Mesodermal cell (in vitro differentiated cells): ENCODE measurements at regions not wholly inside any gene's neighbourhood (a gene's known extent, or its start where the extent isn't known, plus 50 kb on each side); places are given as distances from the start of the nearest gene placed in this dataset.

Source experiments
- H3K27ac ChIP-seq: 2 replicates; pipeline ENCODE4 v1.7.0; 2013; ENCODE audit warnings: mild to moderate bottlenecking, low read depth, low read length, moderate library complexity; ENCODE audit not compliant: severe bottlenecking
- H3K36me3 ChIP-seq: 2 replicates; pipeline ENCODE4 v1.7.1; 2013; ENCODE audit warnings: mild to moderate bottlenecking, low read length, moderate library complexity; ENCODE audit not compliant: control insufficient read depth, insufficient read depth
- H3K4me1 ChIP-seq: one replicate; pipeline ENCODE4 v1.7.1; 2013; ENCODE audit warnings: mild to moderate bottlenecking, low read length; ENCODE audit not compliant: insufficient read depth, control insufficient read depth, poor library complexity, severe bottlenecking
- H3K4me3 ChIP-seq: 2 replicates; pipeline ENCODE4 v1.7.0; 2013; ENCODE audit warnings: low read length, control low read depth, mild to moderate bottlenecking; ENCODE audit not compliant: insufficient read depth, poor library complexity, severe bottlenecking; ENCODE audit errors: extremely low read depth
- H3K9me3 ChIP-seq: 2 replicates; pipeline ENCODE4 v1.7.1; 2013; ENCODE audit warnings: mild to moderate bottlenecking, low read length, moderate library complexity; ENCODE audit not compliant: control insufficient read depth
- WGBS, 2 experiments: methylation state at CpG; one replicate each; pipeline ENCODE4 v1.1.5; 2013; ENCODE audit warnings: missing lambda C conversion rate in 2 of 2; ENCODE audit not compliant: insufficient coverage in 2 of 2; 5-methylcytosine and 5-hydroxymethylcytosine counted together

- H3K4me1 ChIP-seq: no peaks in the 10 kb centered on the region
- H3K4me3 ChIP-seq: no peak overlapping the region
- H3K27ac ChIP-seq: no peak overlapping the region
- no peaks in the 10 kb centered on the region for H3K9me3 ChIP-seq
- no peaks in the 10 kb centered on the region for H3K36me3 ChIP-seq
- 74% methylated on average over 12 of the region's 13 CpGs for WGBS, 2 experiments
Measured at GRCh38 chr3:10583798-10584708, 78.7 kb upstream of the ATP2B2 start.

DNA sequence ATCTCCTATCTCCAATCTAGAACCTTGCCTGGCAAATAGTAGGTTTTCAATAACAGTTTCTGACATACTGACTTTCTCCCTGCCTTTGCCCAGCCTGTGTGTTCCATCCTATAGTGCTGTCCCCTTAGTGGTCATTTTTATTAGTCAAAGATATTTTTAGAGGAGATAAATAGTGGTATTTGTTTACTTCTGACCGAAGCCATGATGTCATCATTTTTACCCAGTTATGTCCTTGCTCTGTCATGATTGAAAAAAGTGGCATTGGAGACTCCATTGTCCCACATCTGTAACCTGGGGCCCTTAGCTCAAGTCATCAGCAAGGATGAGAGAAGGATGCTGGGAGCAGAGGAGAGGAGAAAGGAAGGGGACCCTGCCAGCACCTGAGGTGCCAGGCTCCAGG, 80.6 kb upstream of the ATP2B2 start:
- H3K4me3 ChIP-seq: no peak overlapping the region
- H3K27ac ChIP-seq: no peak overlapping the region
- H3K9me3 ChIP-seq: no peaks in the 10 kb centered on the region
- 71% methylated on average over 1 of the region's 1 CpG; no CpG with 5 or more reads in 1 of the 2 experiments for WGBS, 2 experiments
- no peaks in the 10 kb centered on the region for H3K36me3 ChIP-seq
- no peaks in the 10 kb centered on the region for H3K4me1 ChIP-seq

DNA sequence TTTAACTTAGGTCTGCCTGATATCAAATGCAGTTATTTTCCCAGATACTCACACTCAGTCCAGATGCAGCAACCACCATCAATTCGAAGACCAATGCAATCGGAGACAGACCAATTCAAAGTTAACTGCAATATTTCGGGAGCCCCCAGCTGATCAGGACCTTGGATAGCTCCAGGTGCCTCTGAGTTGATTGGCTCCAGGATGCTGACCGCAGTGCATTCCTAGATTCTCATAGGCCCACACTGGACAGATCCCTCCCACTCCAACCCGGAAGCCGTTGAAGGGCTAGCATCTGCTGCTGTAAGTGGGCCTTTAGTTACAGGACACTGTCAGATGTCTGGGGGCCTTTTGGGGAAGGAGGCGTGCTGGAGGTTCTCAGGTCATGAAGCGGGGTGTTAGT, 89.5 kb upstream of the ATP2B2 start:
- Histone ChIP-seq H3K36me3 (no peaks in the 10 kb centered on the region), H3K4me3 (no peak overlapping the region), H3K9me3 (no peaks in the 10 kb centered on the region), H3K27ac (no peak overlapping the region), H3K4me1 (no peaks in the 10 kb centered on the region)
- WGBS, 2 experiments: 15 to 40% methylated on average over 5 to 7 of the region's 8 CpGs

DNA sequence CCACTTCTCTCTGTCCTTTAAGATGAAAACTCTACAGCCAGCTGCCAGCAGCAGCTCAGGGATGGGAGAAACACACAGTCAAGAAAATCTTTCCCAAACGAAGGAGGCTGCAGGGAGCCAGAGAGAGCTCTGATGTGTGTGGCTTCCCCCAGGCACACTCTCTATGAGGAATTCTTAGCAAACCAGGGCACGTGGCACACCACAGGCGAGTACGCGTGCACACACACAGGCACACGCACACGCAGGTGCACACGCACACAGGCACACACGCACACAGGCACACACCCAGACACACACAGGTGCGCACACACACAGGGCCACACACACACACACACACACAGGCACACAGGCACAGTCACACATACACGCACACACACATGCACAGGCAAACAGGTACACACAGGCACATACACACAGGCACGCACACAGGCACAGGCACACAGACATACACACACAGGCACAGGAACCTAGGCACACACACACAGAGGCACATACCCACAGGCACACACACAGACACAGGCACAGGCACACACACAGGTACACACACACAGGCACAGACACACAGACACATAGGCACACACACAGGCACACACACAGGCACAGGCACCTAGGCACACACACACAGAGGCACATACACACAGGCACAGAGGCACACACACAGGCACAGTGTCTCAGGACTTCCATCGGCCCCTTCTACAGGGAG, 91.5 kb upstream of the ATP2B2 start:
- no peaks in the 10 kb centered on the region for H3K9me3 ChIP-seq
- no peaks in the 10 kb centered on the region for H3K4me1 ChIP-seq
- H3K27ac ChIP-seq: no peak overlapping the region
- 72 to 82% methylated on average over 6 to 11 of the region's 13 CpGs for WGBS, 2 experiments
- H3K36me3 ChIP-seq: no peaks in the 10 kb centered on the region
- H3K4me3 ChIP-seq: no peak overlapping the region

GRCh38 chr3:10597733-10598132, 92.3 kb upstream of the ATP2B2 start:
- Histone ChIP-seq H3K4me1 (no peaks in the 10 kb centered on the region), H3K9me3 (no peaks in the 10 kb centered on the region), H3K27ac (no peak overlapping the region), H3K4me3 (no peak overlapping the region), H3K36me3 (no peaks in the 10 kb centered on the region)
- WGBS, 2 experiments: 75 to 79% methylated on average over 2 to 4 of the region's 4 CpGs

DNA sequence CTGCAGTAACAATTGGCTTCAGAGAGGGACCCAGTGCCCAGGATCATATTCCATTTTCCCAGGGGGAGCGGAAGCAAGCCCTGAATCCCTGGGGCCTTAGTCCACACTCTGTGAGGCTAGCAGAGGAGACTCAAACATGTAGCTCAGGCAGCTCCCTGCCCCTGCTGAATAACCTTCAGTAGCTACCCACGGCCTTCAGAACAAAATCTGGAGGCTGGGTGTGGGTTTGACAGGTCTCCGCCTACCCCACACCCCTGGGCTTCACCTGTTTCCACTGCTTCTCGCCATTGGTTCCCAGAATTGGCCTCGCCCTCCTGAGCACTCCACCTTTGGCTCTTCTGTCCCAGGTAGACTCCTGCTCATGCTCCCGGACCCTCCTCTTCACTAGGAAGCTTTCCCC, 93.6 kb upstream of the ATP2B2 start:
- 83 to 85% methylated on average over 6 of the region's 6 CpGs for WGBS, 2 experiments
- no peak overlapping the region for H3K4me3 ChIP-seq

GRCh38 chr3:10599444-10599843, 94.1 kb upstream of the ATP2B2 start:
- H3K36me3 ChIP-seq: no peaks in the 10 kb centered on the region
- H3K4me1 ChIP-seq: no peaks in the 10 kb centered on the region
- no peak overlapping the region for H3K4me3 ChIP-seq
- WGBS, 2 experiments: 85 to 87% methylated on average over 7 to 9 of the region's 9 CpGs
- H3K9me3 ChIP-seq: no peaks in the 10 kb centered on the region
- H3K27ac ChIP-seq: no peak overlapping the region

More for the DNA sequence above, 93.6 kb upstream of the ATP2B2 start:
- H3K27ac ChIP-seq: no peak overlapping the region
- no peaks in the 10 kb centered on the region for H3K9me3 ChIP-seq
- H3K4me1 ChIP-seq: no peaks in the 10 kb centered on the region
- H3K36me3 ChIP-seq: no peaks in the 10 kb centered on the region

DNA sequence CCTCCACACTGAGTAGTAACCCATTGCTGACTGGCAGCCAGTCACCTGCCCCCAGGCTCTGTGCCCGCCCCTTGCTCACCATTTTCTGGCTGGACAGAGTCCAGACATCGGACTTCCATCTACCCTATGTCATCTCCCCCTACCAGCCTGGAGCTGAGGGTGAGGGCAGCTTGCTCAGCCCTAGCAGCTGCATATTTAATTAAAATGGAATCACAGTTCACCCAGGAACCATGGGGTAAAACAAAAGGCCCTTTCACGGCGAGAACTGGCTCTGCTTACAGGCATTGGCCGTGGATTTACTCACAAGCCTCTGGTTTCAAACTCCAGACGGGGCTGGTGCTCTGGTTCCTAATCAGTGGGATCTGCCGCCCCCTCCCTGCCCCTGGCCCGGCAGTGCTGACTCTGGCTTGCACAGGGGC, 94.9 kb upstream of the ATP2B2 start:
- Histone ChIP-seq H3K27ac (no peak overlapping the region), H3K4me1 (no peaks in the 10 kb centered on the region), H3K9me3 (no peaks in the 10 kb centered on the region), H3K4me3 (no peak overlapping the region), H3K36me3 (no peaks in the 10 kb centered on the region)
- WGBS, 2 experiments: 66 to 67% methylated on average over 6 to 7 of the region's 8 CpGs

GRCh38 chr3:10600726-10601125, 95.3 kb upstream of the ATP2B2 start:
- no peaks in the 10 kb centered on the region for H3K4me1 ChIP-seq
- no peaks in the 10 kb centered on the region for H3K36me3 ChIP-seq
- H3K9me3 ChIP-seq: no peaks in the 10 kb centered on the region
- H3K4me3 ChIP-seq: no peak overlapping the region
- WGBS, 2 experiments: 81 to 95% methylated on average over 3 to 4 of the region's 5 CpGs
- H3K27ac ChIP-seq: no peak overlapping the region

DNA sequence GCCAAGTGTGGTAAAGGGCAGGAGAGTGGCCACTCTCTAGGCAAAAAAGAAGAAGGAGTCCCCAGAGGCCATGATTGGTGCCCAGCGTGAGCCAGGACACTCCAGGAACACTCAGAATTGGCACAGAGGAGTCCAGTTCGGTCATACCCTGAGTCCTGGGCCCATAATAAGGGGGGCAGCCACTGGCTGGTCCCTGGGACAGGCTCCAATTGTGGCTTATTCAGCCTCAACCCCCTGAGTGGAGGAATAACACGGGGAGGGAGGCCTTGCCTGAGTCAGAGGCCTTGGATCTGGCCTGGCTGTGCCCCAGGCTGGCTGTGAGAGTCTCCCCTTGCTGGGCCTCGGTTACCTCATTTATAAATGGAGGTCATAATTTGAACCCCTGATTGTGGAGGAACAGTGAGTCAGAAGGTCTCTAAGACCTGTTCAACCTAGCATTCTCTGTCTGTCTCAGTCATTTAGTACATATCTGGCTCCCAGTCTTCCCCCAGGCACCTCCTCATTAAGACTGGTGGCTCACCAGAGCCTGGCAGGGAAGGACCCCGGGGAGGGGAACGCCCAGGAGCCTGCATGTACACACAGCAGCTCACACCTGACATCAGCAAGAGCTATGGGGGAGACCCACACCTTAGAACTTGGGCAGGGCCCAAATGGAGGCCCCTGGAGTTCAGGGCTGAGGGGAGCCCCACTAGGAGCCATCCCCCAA, 95.9 kb upstream of the ATP2B2 start:
- Histone ChIP-seq H3K4me3 (no peak overlapping the region), H3K36me3 (no peaks in the 10 kb centered on the region), H3K27ac (no peak overlapping the region), H3K9me3 (no peaks in the 10 kb centered on the region), H3K4me1 (no peaks in the 10 kb centered on the region)
- 84 to 89% methylated on average over 5 of the region's 6 CpGs for WGBS, 2 experiments
